ENCODE measurements at regions not wholly inside any gene's neighbourhood (a gene's known extent, or its start where the extent isn't known, plus 50 kb on each side); places are given as distances from the start of the nearest gene placed in this dataset.
"Not testable (repeated sequence)": the region's sequence is repeated elsewhere in the genome, so short reads cannot be mapped to it uniquely, and the experiment has no call there.

GRCh38 chr2:16090650-16091575 is 150.6 kb downstream of the MYCN start:
- no peak for DNase-seq

GRCh38 chr2:16089491-16089890 is 149.1 kb downstream of the MYCN start:
- not testable (repeated sequence) for DNase-seq

GRCh38 chr2:16088802-16089112 is 148.4 kb downstream of the MYCN start:
- DNase-seq, result no peak

GRCh38 chr2:16088035-16088801 is 147.9 kb downstream of the MYCN start:
- no peak for DNase-seq

GRCh38 chr2:16086136-16086535 is 145.8 kb downstream of the MYCN start:
- DNase-seq, result not testable (repeated sequence)

GRCh38 chr2:16085073-16085472 is 144.7 kb downstream of the MYCN start:
- DNase-seq, result no peak

- DNase-seq, result no peak
Observed at GRCh38 chr2:16084274-16084673, 143.9 kb downstream of the MYCN start.

- no peak for DNase-seq
Observed at GRCh38 chr2:16082276-16082675, 141.9 kb downstream of the MYCN start.

GRCh38 chr2:16081316-16082200 is 141.2 kb downstream of the MYCN start:
- no peak for DNase-seq

- no peak for DNase-seq
Observed at GRCh38 chr2:16080516-16080915, 140.2 kb downstream of the MYCN start.

- no peak for DNase-seq
Observed at GRCh38 chr2:16080071-16080470, 139.7 kb downstream of the MYCN start.

GRCh38 chr2:16079637-16080036 is 139.3 kb downstream of the MYCN start:
- DNase-seq, result no peak

- no peak for DNase-seq
Observed at GRCh38 chr2:16077601-16078000, 137.3 kb downstream of the MYCN start.

- DNase-seq, result no peak
Observed at GRCh38 chr2:16076911-16077310, 136.6 kb downstream of the MYCN start.

- no peak for DNase-seq
Observed at GRCh38 chr2:16075045-16076012, 135.0 kb downstream of the MYCN start.

- no peak for DNase-seq
Observed at GRCh38 chr2:16073921-16074425, 133.6 kb downstream of the MYCN start.

- DNase-seq, result no peak
Observed at GRCh38 chr2:16073471-16073870, 133.1 kb downstream of the MYCN start.

GRCh38 chr2:16072638-16073290 is 132.4 kb downstream of the MYCN start:
- DNase-seq, result no peak

- no peak for DNase-seq
Observed at GRCh38 chr2:16071865-16072637, 131.7 kb downstream of the MYCN start.
